Retinal pigment epithelial cell (primary cell): ENCODE measurements at regions not wholly inside any gene's neighbourhood (a gene's known extent, or its start where the extent isn't known, plus 50 kb on each side); places are given as distances from the start of the nearest gene placed in this dataset.
"Not testable (repeated sequence)": the region's sequence is repeated elsewhere in the genome, so short reads cannot be mapped to it uniquely, and the experiment has no call there.

ENCODE experiments used
- DNase-seq: peaks from one replicate; pipeline ENCODE4 v3.0.0-alpha.2; 2010; ENCODE audit warnings: low read depth
- H3K4me3 ChIP-seq: 2 replicates; pipeline ENCODE4 v1.5.1; 2011; ENCODE audit warnings: mild to moderate bottlenecking, low read length, control low read depth, moderate library complexity
- TF ChIP-seq, protein P1 (sequence below): conservative IDR thresholded peaks from 2 replicates; pipeline ENCODE4 v1.5.1; 2011; ENCODE audit warnings: low read depth, low read length, control low read depth, inconsistent platforms

DNA sequence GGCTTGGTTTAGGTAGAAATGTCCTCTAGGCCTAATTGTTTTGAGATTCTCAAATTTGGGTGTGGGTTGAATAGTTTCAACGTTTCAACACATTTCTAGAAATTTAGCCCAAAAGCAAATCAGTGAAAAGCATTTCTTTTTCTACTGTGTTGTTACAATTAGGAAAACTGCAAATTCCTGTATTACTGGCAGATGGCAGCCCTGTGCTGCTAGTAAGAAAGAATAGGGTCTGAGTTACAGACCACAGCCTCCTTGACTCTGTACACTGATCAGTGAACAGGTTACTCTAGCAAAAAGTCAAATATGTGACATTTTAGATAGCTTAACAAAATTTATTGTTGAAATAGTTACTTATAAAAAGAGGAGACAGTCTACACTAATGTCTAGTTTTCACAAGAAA is 703.0 kb downstream of the JRKL start:
- H3K4me3 ChIP-seq: no peak overlapping the region
- DNase-seq: no peak
- TF ChIP-seq, protein P1, sequence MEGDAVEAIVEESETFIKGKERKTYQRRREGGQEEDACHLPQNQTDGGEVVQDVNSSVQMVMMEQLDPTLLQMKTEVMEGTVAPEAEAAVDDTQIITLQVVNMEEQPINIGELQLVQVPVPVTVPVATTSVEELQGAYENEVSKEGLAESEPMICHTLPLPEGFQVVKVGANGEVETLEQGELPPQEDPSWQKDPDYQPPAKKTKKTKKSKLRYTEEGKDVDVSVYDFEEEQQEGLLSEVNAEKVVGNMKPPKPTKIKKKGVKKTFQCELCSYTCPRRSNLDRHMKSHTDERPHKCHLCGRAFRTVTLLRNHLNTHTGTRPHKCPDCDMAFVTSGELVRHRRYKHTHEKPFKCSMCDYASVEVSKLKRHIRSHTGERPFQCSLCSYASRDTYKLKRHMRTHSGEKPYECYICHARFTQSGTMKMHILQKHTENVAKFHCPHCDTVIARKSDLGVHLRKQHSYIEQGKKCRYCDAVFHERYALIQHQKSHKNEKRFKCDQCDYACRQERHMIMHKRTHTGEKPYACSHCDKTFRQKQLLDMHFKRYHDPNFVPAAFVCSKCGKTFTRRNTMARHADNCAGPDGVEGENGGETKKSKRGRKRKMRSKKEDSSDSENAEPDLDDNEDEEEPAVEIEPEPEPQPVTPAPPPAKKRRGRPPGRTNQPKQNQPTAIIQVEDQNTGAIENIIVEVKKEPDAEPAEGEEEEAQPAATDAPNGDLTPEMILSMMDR: no peak

DNA sequence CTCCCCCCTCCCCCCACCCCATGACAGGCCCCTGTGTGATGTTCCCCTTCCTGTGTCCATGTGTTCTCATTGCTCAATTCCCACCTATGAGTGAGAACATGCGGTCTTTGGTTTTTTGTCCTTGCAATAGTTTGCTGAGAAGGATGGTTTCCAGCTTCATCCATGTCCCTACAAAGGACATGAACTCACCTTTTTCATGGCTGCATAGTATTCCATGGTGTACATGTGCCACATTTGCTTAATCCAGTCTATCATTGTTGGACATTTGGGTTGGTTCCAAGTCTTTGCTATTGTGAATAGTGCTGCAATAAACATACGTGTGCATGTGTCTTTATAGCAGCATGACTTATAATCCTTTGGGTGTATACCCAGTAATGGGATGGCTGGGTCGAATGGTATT is 712.4 kb downstream of the JRKL start:
- H3K4me3 ChIP-seq, DNase-seq: not testable (repeated sequence)

DNA sequence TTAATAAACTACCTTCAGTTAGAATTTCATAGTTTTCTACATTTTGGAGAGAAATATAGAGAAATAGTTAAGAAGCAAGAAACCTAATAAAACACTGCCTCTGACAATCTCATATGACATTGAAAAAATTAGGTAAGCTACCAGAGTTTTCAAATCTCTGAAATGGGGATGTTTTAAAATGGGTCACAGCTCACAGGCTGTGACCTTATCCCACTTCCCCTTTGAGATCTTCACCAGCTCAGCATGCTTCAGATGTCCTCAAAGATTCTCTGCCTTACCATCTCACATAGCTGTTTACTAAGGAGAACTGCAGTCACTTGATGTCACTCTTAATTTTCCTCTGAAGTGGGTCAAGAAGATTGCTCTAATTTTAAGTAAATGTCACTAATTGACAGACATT is 717.8 kb downstream of the JRKL start:
- H3K4me3 ChIP-seq: no peak overlapping the region
- DNase-seq: no peak
- TF ChIP-seq, protein P1: no peak

DNA sequence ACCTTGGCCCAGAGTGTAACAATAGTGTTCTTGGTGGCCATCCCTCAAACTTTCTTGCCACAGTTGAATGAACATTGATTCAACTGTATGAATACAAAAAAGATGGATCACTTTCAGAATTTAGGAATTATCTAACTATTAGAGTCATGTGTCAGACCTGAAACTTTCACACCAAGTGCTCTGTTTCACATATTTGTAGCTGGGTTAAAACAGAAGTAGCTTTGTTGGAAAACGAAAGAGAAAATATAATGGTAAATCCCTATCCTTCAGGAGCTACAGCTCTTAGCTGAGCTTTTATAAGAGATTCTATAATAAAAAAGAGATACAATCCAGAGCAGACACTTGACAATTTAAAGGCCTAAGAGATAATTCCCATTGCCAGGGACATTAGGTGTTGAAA is 719.3 kb downstream of the JRKL start:
- H3K4me3 ChIP-seq: no peak overlapping the region
- TF ChIP-seq, protein P1: no peak
- DNase-seq: no peak

DNA sequence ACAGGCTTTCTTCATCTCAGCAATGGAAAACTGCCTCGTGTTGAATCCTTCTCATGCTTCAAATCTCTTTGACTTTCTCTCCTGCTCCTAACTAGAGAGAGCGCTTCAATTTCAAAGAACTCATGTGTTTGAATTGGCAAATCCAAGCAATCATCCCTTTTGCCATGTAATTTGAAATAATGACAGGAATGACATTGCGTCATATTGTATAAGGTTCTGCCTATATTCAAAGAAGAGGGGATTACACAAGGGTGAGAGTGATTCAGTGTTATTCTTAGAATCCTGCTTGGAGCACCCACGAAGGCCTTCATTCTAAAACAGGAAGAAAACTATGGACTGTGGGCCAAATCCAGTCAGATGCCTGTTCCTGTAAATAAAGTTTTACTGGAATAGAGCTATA is 720.6 kb downstream of the JRKL start:
- TF ChIP-seq, protein P1: no peak
- H3K4me3 ChIP-seq: no peak overlapping the region
- peak; percentile 8 for DNase-seq

DNA sequence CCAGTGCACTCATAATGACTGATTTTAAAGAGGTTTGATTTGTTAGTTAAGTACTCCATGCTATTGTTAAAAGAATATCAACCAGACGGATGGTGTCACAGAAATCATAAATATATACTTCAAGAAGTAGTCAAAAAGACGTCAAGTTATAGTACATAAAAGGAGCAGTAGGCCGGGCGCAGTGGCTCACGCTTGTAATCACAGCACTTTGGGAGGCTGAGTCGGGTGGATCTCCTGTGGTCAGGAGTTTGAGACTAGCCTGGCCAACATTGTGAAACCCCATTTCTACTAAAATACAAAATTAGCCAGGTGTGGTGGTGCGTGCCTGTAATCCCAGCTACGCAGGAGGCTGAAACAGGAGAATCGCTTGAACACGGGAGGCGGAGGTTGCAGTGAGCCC is 721.7 kb downstream of the JRKL start:
- no peak for DNase-seq
- H3K4me3 ChIP-seq: no peak overlapping the region
- TF ChIP-seq, protein P1: no peak

DNA sequence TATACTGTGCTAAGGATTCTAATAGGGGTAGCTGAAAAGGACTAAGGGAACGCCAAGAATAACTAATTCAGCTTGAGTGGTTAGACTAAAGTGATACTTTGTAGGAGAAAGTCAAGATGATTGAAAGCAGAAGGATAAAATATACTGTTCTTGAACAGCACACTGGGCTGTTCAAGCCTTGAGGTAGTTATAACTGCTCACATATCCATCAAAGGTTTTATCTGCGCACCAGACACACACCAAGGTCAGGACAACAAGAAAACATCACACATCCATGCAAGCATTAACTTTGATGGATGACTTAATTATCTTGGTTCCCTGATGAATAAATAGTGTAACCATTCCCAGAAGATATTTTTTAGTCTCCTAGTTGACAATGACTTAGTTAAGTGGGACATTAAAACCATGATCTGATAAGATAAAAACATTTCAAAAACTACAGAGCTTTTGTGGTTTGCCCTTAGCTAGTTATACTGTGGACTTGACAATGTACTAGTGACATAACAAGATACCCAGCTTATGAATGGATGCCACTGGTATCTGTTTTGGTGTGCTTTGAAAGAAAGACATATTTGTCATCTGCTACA is 728.9 kb downstream of the JRKL start:
- DNase-seq: no peak
- H3K4me3 ChIP-seq: no peak overlapping the region
- TF ChIP-seq, protein P1: no peak

DNA sequence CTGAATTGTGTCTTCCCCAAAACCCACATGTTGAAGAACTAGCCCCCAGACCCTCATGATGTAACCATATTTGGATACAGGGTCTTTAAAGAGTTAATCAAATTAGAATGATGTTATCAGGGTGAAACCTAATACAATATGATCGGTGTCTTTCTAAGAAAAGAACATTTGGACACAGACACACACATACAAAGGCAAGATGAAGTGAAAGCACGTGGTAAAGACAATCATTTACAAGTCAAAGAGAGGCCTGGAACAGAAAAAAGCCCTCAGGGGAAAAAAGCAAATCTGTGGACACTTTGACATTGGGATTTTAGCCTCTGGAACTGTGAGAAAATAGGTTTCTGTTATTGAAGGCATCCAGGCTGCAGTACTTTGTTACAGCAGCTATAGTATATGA is 733.4 kb downstream of the JRKL start:
- TF ChIP-seq, protein P1: no peak
- H3K4me3 ChIP-seq: no peak overlapping the region
- no peak for DNase-seq
